CD14-positive monocyte (primary cell): ENCODE measurements at regions not wholly inside any gene's neighbourhood (a gene's known extent, or its start where the extent isn't known, plus 50 kb on each side); places are given as distances from the start of the nearest gene placed in this dataset.

Experiments used
- DNase-seq, 3 donors: peaks; one replicate each; pipeline ENCODE4 v3.0.0-alpha.2; 2011 to 2022
- H2AFZ ChIP-seq: 2 replicates; pipeline ENCODE4 v1.6.0; 2012; ENCODE audit warnings: mild to moderate bottlenecking, low read depth, low read length, inconsistent platforms; ENCODE audit not compliant: insufficient read depth, poor library complexity, severe bottlenecking
- H3K27ac ChIP-seq, 2 donors: 1 replicate in 1 of 2; 2 replicates in 1 of 2; pipeline ENCODE4 v1.5.1; 2012 to 2013; ENCODE audit warnings: low read length in 2 of 2, control low read depth in 1 of 2, inconsistent platforms in 1 of 2, low read depth in 1 of 2, mild to moderate bottlenecking in 1 of 2
- H3K27me3 ChIP-seq, 2 donors: one replicate each; pipeline versions ENCODE4 v1.6.0 to v1.6.1; 2011 to 2013; ENCODE audit warnings: low read length in 2 of 2; ENCODE audit not compliant: control insufficient read depth in 2 of 2, insufficient read depth in 2 of 2
- H3K36me3 ChIP-seq, 2 donors: replicated peaks in 1 of 2; 1 replicate in 1 of 2; 2 replicates in 1 of 2; pipeline versions ENCODE4 v1.5.1 to v1.6.1; 2012 to 2013; ENCODE audit warnings: low read length in 2 of 2, control low read depth in 1 of 2, inconsistent platforms in 1 of 2, mild to moderate bottlenecking in 1 of 2; ENCODE audit not compliant: insufficient read depth in 2 of 2, control insufficient read depth in 1 of 2
- H3K4me1 ChIP-seq, 2 donors: 1 replicate in 1 of 2; 2 replicates in 1 of 2; pipeline versions ENCODE4 v1.5.1 to v1.6.1; 2012 to 2013; ENCODE audit warnings: low read length in 2 of 2, control low read depth in 1 of 2, inconsistent platforms in 1 of 2, mild to moderate bottlenecking in 1 of 2, moderate library complexity in 1 of 2; ENCODE audit not compliant: insufficient read depth in 2 of 2, control insufficient read depth in 1 of 2
- H3K4me2 ChIP-seq: replicated peaks from 2 replicates; pipeline ENCODE3; 2012; ENCODE audit warnings: low read length, moderate library complexity, mild to moderate bottlenecking; ENCODE audit not compliant: poor library complexity, severe bottlenecking; ENCODE audit errors: extremely low read depth
- H3K4me3 ChIP-seq, 3 experiments: fragments of 200-600 bp in 1 of 3; sonication (generic) in 1 of 3; replicated peaks in 1 of 3; 1 replicate in 2 of 3; 2 replicates in 1 of 3; pipeline ENCODE4 v1.5.1; 2011 to 2013; ENCODE audit warnings: low read length in 3 of 3, mild to moderate bottlenecking in 3 of 3, control low read depth in 2 of 3, low read depth in 2 of 3, inconsistent platforms in 1 of 3, moderate library complexity in 1 of 3
- H3K79me2 ChIP-seq: 2 replicates; pipeline ENCODE4 v1.6.0; 2012; ENCODE audit warnings: mild to moderate bottlenecking, control low read depth, inconsistent platforms, low read length, moderate library complexity; ENCODE audit not compliant: insufficient read depth
- H3K9ac ChIP-seq: 2 replicates; pipeline ENCODE4 v1.6.0; 2017; ENCODE audit warnings: low read length, mild to moderate bottlenecking; ENCODE audit not compliant: insufficient read depth, poor library complexity, severe bottlenecking
- H3K9me3 ChIP-seq, 2 donors: replicated peaks in 1 of 2; 1 replicate in 1 of 2; 2 replicates in 1 of 2; pipeline versions ENCODE4 v1.5.1 to v1.6.1; 2012 to 2013; ENCODE audit warnings: low read length in 2 of 2, control low read depth in 1 of 2; ENCODE audit not compliant: control insufficient read depth in 1 of 2, insufficient read depth in 1 of 2
- H4K20me1 ChIP-seq: 2 replicates; pipeline ENCODE4 v1.6.0; 2012; ENCODE audit warnings: mild to moderate bottlenecking, low read length, control low read depth, moderate library complexity; ENCODE audit not compliant: insufficient read depth
- H3K27ac Mint-ChIP-seq, 7 donors: one replicate each; pipeline ENCODE4 v1.8.0; 2020; ENCODE audit warnings: mild to moderate bottlenecking in 7 of 7, mixed read lengths in 7 of 7, moderate library complexity in 6 of 7, inconsistent platforms in 2 of 7
- H3K27me3 Mint-ChIP-seq, 3 donors: one replicate each; pipeline ENCODE4 v1.8.0; 2021 to 2022; ENCODE audit warnings: low read depth in 3 of 3, mild to moderate bottlenecking in 3 of 3, mixed read lengths in 3 of 3, moderate library complexity in 3 of 3, inconsistent platforms in 1 of 3
- H3K36me3 Mint-ChIP-seq, 2 donors: one replicate each; pipeline ENCODE4 v1.8.0; 2020; ENCODE audit warnings: mixed read lengths in 2 of 2, inconsistent platforms in 1 of 2, mild to moderate bottlenecking in 1 of 2
- H3K4me1 Mint-ChIP-seq: one replicate; pipeline ENCODE4 v1.8.0; 2020; ENCODE audit warnings: mild to moderate bottlenecking, mixed read lengths
- H3K4me3 Mint-ChIP-seq, 2 donors: one replicate each; pipeline ENCODE4 v1.8.0; 2020; ENCODE audit warnings: mild to moderate bottlenecking in 2 of 2, mixed read lengths in 2 of 2, moderate library complexity in 1 of 2
- H3K9me3 Mint-ChIP-seq, 7 donors: one replicate each; pipeline ENCODE4 v1.8.0; 2020 to 2022; ENCODE audit warnings: mixed read lengths in 7 of 7, mild to moderate bottlenecking in 6 of 7, moderate library complexity in 6 of 7, inconsistent platforms in 2 of 7
- WGBS: methylation state at CpG from one replicate; pipeline ENCODE4 v1.1.5; 2013; ENCODE audit warnings: missing lambda C conversion rate; ENCODE audit not compliant: insufficient coverage; 5-methylcytosine and 5-hydroxymethylcytosine counted together
- intact Hi-C, 2 donors: fragments of 100-400 bp; cut with micrococcal nuclease; formaldehyde crosslinking; loops; one replicate each; pipeline versions ENCODE4 v1.15.0 to v1.15.1; 2023
- TF ChIP-seq, protein P1 (sequence below): fragments of 200-600 bp; IDR thresholded peaks from one replicate; pipeline ENCODE4 v1.8.0; 2022; ENCODE audit warnings: antibody characterized with exemption, mild to moderate bottlenecking

- H3K4me1 ChIP-seq: no peaks in the 10 kb centered on the region
- no peaks in the 10 kb centered on the region for H3K36me3 Mint-ChIP-seq
- H3K9me3 ChIP-seq: no peaks in the 10 kb centered on the region
- H4K20me1 ChIP-seq: no peaks in the 10 kb centered on the region
- no peak overlapping the region for H3K4me3 ChIP-seq
- no peak overlapping the region for H3K4me2 ChIP-seq
- H3K9me3 Mint-ChIP-seq: peaks cover 0 to 2% (median 0%) of the 10 kb centered on the region in 7 donors
- H3K9ac ChIP-seq: no peak overlapping the region
- TF ChIP-seq, protein P1, sequence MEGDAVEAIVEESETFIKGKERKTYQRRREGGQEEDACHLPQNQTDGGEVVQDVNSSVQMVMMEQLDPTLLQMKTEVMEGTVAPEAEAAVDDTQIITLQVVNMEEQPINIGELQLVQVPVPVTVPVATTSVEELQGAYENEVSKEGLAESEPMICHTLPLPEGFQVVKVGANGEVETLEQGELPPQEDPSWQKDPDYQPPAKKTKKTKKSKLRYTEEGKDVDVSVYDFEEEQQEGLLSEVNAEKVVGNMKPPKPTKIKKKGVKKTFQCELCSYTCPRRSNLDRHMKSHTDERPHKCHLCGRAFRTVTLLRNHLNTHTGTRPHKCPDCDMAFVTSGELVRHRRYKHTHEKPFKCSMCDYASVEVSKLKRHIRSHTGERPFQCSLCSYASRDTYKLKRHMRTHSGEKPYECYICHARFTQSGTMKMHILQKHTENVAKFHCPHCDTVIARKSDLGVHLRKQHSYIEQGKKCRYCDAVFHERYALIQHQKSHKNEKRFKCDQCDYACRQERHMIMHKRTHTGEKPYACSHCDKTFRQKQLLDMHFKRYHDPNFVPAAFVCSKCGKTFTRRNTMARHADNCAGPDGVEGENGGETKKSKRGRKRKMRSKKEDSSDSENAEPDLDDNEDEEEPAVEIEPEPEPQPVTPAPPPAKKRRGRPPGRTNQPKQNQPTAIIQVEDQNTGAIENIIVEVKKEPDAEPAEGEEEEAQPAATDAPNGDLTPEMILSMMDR: no peak
- H3K27ac Mint-ChIP-seq: no peak overlapping the region
- intact Hi-C loops: no loop called here
- no peak overlapping the region for H3K4me3 Mint-ChIP-seq
- no peak overlapping the region for H3K27ac ChIP-seq
- no peak overlapping the region for H2AFZ ChIP-seq
- no peaks in the 10 kb centered on the region for H3K27me3 ChIP-seq
- H3K36me3 ChIP-seq: no peaks in the 10 kb centered on the region
- peaks cover 4 to 9% (median 8%) of the 10 kb centered on the region in 3 donors for H3K27me3 Mint-ChIP-seq
- no peaks in the 10 kb centered on the region for H3K79me2 ChIP-seq
- WGBS: 63% methylated on average over 4 of the region's 4 CpGs
- no peaks in the 10 kb centered on the region for H3K4me1 Mint-ChIP-seq
- no peak for DNase-seq
Measured at GRCh38 chr18:46402945-46403344, 254.1 kb downstream of the LOXHD1 start.

DNA sequence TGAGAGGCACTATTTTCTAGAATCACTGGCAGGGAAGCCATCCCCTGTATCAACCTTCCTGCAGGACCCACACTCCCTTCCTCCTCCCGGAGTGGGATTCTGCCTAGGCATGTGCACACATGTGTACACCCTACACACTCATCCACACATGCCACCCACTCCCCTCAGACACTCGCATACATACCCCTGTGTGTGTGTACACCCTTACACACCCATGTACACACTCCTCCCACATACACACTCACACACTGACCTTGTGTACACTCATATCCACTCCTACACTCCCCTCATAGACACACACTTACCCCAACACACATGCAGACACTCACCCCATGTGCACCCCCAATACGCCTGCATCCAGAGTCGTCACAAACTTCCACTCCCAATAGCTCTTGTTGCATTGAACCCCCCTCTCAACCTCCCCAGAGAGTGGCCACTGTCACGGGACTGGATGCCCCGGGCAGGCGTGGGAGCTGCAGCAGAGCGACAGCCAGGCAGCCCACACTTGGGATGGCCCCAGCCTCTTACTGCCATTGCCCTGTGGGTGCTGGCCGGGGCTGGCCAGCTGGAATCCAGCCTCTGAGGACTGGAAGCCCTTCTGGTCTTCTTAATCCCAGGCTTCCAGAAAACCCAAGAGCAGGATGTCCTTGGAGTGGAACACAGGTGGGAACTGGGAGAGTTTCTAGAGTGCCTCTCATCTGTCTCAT is 251.0 kb downstream of the LOXHD1 start:
- no peaks in the 10 kb centered on the region for H3K27me3 ChIP-seq
- H2AFZ ChIP-seq: no peak overlapping the region
- no peaks in the 10 kb centered on the region for H3K4me1 ChIP-seq
- no peak overlapping the region for H3K9ac ChIP-seq
- no peaks in the 10 kb centered on the region for H3K36me3 ChIP-seq
- Mint-ChIP-seq H3K27me3 (peaks cover 4 to 9% (median 8%) of the 10 kb centered on the region in 3 donors), H3K9me3 (peaks cover 0 to 1% (median 0%) of the 10 kb centered on the region in 7 donors), H3K36me3 (no peaks in the 10 kb centered on the region), H3K4me3 (no peak overlapping the region), H3K27ac (no peak overlapping the region), H3K4me1 (no peaks in the 10 kb centered on the region)
- H3K79me2 ChIP-seq: no peaks in the 10 kb centered on the region
- TF ChIP-seq, protein P1: no peak
- WGBS: 89% methylated on average over 8 of the region's 9 CpGs
- no peak overlapping the region for H3K4me3 ChIP-seq
- H3K4me2 ChIP-seq: no peak overlapping the region
- no peak overlapping the region for H3K27ac ChIP-seq
- H3K9me3 ChIP-seq: no peaks in the 10 kb centered on the region
- H4K20me1 ChIP-seq: no peaks in the 10 kb centered on the region
- intact Hi-C loops: no loop called here
- no peak for DNase-seq
